ENCODE measurements at regions not wholly inside any gene's neighbourhood (a gene's known extent, or its start where the extent isn't known, plus 50 kb on each side); places are given as distances from the start of the nearest gene placed in this dataset.
A peak's percentile ranks its signal among the peaks of the same experiment; 100 is the strongest.

DNA sequence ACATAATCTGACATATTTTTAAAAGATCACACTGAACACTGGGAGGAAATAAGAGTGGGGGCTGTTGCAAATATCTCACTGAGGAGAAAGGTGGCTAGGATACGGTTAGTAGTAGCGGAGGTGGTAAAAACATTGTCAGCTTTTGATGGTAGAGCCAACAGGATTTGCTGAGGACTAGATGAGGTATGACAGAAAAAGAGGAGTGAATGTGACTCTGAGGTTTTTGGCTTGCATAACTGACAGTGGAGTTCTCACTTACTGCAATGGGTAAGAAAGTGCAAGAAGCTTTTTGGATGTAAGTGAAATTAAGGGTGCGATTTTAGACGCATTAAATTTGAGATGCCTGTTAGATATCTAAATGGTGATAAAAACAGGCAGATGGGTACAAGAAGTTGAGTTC lies 102.0 kb upstream of the MBL2 start:
- Histone ChIP-seq H3K27me3 (no peaks in the 10 kb centered on the region), H3K4me3 (no peak overlapping the region), H3K27ac (no peak overlapping the region), H3K4me1 (no peaks in the 10 kb centered on the region), H3K9me3 (no peaks in the 10 kb centered on the region), H3K36me3 (no peaks in the 10 kb centered on the region)
- intact Hi-C loops (cut with DNase I): no loop called here
- TF ChIP-seq, protein P1, sequence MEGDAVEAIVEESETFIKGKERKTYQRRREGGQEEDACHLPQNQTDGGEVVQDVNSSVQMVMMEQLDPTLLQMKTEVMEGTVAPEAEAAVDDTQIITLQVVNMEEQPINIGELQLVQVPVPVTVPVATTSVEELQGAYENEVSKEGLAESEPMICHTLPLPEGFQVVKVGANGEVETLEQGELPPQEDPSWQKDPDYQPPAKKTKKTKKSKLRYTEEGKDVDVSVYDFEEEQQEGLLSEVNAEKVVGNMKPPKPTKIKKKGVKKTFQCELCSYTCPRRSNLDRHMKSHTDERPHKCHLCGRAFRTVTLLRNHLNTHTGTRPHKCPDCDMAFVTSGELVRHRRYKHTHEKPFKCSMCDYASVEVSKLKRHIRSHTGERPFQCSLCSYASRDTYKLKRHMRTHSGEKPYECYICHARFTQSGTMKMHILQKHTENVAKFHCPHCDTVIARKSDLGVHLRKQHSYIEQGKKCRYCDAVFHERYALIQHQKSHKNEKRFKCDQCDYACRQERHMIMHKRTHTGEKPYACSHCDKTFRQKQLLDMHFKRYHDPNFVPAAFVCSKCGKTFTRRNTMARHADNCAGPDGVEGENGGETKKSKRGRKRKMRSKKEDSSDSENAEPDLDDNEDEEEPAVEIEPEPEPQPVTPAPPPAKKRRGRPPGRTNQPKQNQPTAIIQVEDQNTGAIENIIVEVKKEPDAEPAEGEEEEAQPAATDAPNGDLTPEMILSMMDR (IDR thresholded peaks at IDR 0.05): no peak
- no peak for ATAC-seq
- no peak for DNase-seq

DNA sequence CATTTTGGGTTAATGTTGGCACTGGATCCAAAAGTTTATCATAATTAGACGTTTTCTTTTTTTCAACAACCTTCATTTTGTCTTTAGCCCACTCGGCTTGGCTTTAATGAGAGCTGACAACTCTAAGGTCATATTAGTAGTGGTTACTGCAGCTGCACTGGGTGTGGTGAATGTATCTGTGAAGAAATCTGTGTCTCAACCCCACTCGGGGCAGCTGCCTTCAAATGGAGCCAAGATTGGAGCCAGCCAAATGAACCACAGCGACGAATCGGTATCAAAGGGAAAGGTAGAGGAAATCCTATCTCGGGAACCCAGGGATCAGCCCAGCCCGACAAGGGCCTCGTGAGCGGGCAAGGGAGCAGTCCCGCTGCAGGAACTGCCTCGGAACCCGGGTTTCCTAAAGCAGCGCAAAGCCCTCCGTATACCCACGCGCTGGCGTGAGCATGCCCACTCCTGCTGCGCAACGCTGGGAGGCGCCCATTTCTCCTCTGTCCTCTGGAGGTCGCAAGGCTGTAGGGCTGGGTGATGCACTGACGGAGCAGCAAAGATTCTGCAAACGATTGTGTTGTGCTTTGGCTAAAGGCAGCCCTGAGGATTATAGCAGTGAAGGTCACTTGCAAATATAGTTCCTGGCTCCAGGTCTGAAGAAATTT lies 98.7 kb upstream of the MBL2 start:
- no peak overlapping the region for H3K4me3 ChIP-seq
- H3K36me3 ChIP-seq: no peaks in the 10 kb centered on the region
- no peak for ATAC-seq
- intact Hi-C loops (cut with DNase I): no loop called here
- DNase-seq: peak in 1 of 4 donors; percentile 55
- no peaks in the 10 kb centered on the region for H3K27me3 ChIP-seq
- H3K9me3 ChIP-seq: no peaks in the 10 kb centered on the region
- H3K4me1 ChIP-seq: no peaks in the 10 kb centered on the region
- TF ChIP-seq, protein P1 (IDR thresholded peaks at IDR 0.05): no peak
- H3K27ac ChIP-seq: no peak overlapping the region

GRCh38 chr10:52870562-52870961 lies 98.0 kb upstream of the MBL2 start:
- H3K9me3 ChIP-seq: no peaks in the 10 kb centered on the region
- no peak overlapping the region for H3K4me3 ChIP-seq
- H3K27me3 ChIP-seq: no peaks in the 10 kb centered on the region
- DNase-seq (no peak), ATAC-seq (no peak)
- intact Hi-C loops (cut with DNase I): no loop called here
- no peak overlapping the region for H3K27ac ChIP-seq
- TF ChIP-seq, protein P1 (IDR thresholded peaks at IDR 0.05): no peak
- H3K36me3 ChIP-seq: no peaks in the 10 kb centered on the region
- H3K4me1 ChIP-seq: no peaks in the 10 kb centered on the region

DNA sequence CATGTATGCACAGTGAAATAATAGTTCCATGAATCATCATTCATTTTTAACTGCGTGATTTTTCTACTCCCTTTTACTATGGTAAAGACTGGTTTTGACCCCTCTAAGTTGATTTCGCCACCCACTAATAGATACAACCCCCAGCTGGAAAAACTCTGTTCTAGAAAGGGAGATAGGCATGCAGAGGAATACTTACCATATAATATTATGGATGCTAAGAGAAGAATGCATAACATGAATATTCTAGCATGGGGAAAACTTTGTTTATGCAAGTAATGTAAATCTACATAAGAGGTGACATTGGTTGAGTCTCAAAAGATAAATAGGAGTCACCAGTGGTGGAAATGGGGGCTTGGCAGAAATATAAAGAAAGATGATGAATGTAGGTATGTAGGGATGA lies 97.3 kb upstream of the MBL2 start:
- TF ChIP-seq, protein P1 (IDR thresholded peaks at IDR 0.05): no peak
- no peaks in the 10 kb centered on the region for H3K9me3 ChIP-seq
- no peaks in the 10 kb centered on the region for H3K27me3 ChIP-seq
- no peak for ATAC-seq
- H3K4me1 ChIP-seq: no peaks in the 10 kb centered on the region
- no peaks in the 10 kb centered on the region for H3K36me3 ChIP-seq
- no peak overlapping the region for H3K4me3 ChIP-seq
- intact Hi-C loops (cut with DNase I): no loop called here
- H3K27ac ChIP-seq: no peak overlapping the region
- no peak for DNase-seq

GRCh38 chr10:52865213-52865612 lies 92.6 kb upstream of the MBL2 start:
- no peaks in the 10 kb centered on the region for H3K4me1 ChIP-seq
- no peaks in the 10 kb centered on the region for H3K9me3 ChIP-seq
- DNase-seq (peak in 1 of 4 donors; percentile 68), ATAC-seq (no peak)
- no peaks in the 10 kb centered on the region for H3K27me3 ChIP-seq
- no peak overlapping the region for H3K27ac ChIP-seq
- no peak overlapping the region for H3K4me3 ChIP-seq
- no peaks in the 10 kb centered on the region for H3K36me3 ChIP-seq
- TF ChIP-seq, protein P1 (IDR thresholded peaks at IDR 0.05): no peak
- intact Hi-C loops (cut with DNase I): no loop called here

All from left lung (tissue), 4 donors.